Thoracic aorta (tissue), 2 donors: ENCODE measurements at regions not wholly inside any gene's neighbourhood (a gene's known extent, or its start where the extent isn't known, plus 50 kb on each side); places are given as distances from the start of the nearest gene placed in this dataset.

Source experiments
- ATAC-seq: fragments of 150-250 bp; one replicate; pipeline ENCODE4 v1.8.0; 2017; ENCODE audit warnings: low read depth; ENCODE audit not compliant: insufficient number of reproducible peaks, low FRiP score
- DNase-seq: peaks from one replicate; pipeline ENCODE4 v3.0.0-alpha.2; 2020; ENCODE audit warnings: low spot score
- H3K27ac ChIP-seq, 2 donors: fragments of 200-600 bp; sonication (generic); 1 replicate in 1 of 2; 2 replicates in 1 of 2; pipeline ENCODE4 v1.5.1; 2016; ENCODE audit warnings: mild to moderate bottlenecking in 2 of 2, moderate library complexity in 2 of 2
- H3K27me3 ChIP-seq: fragments of 200-600 bp; sonication (generic); replicated peaks from 2 replicates; pipeline ENCODE4 v1.6.0; 2016; ENCODE audit warnings: mild to moderate bottlenecking; ENCODE audit not compliant: insufficient read depth
- H3K36me3 ChIP-seq: fragments of 200-600 bp; sonication (generic); one replicate; pipeline ENCODE4 v1.5.1; 2016
- H3K4me1 ChIP-seq, 2 donors: fragments of 200-600 bp; sonication (generic); 1 replicate in 1 of 2; 2 replicates in 1 of 2; pipeline versions ENCODE4 v1.5.1 to v1.6.0; 2016; ENCODE audit warnings: low read depth in 2 of 2, mild to moderate bottlenecking in 1 of 2; ENCODE audit not compliant: control insufficient read depth in 1 of 2
- H3K4me3 ChIP-seq: fragments of 200-600 bp; sonication (generic); 2 replicates; pipeline ENCODE4 v1.5.1; 2016; ENCODE audit warnings: mild to moderate bottlenecking
- H3K9me3 ChIP-seq: fragments of 200-600 bp; sonication (generic); 2 replicates; pipeline ENCODE4 v1.5.1; 2016
- CTCF ChIP-seq: fragments of 200-600 bp; sonication (generic); IDR thresholded peaks from one replicate; pipeline ENCODE4 v1.5.1; 2019; ENCODE audit warnings: antibody characterized with exemption

DNA sequence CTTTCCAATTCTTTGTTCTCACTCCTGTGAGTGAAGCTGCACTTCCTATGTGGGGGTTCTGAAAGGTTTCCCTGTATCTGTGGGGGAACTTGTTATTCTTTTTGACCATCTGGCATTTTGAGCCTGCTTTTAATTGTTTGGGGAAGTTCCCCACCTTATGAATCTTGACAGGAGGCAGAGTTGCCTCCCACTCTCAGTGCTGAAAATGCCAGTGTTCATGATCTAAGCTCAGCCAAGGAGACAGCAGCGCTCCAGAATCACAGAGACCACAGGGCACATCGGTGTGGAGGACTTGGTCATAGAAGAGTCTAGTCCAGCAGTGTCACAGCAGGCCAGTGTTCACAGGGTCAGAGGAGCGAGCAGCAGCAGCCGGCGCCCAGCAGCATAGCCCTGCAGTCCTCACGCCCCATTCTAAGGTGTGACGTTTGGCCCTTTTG lies 63.8 kb upstream of the PRDX6 start:
- Histone ChIP-seq H3K27me3 (no peaks in the 10 kb centered on the region), H3K36me3 (peaks cover 2% of the 10 kb centered on the region), H3K4me1 (peaks cover 0 to 7% of the 10 kb centered on the region in 2 donors), H3K4me3 (no peak overlapping the region), H3K9me3 (no peaks in the 10 kb centered on the region), H3K27ac (no peak overlapping the region)
- no peak for ATAC-seq
- no peak for TF ChIP-seq CTCF
- DNase-seq: no peak

DNA sequence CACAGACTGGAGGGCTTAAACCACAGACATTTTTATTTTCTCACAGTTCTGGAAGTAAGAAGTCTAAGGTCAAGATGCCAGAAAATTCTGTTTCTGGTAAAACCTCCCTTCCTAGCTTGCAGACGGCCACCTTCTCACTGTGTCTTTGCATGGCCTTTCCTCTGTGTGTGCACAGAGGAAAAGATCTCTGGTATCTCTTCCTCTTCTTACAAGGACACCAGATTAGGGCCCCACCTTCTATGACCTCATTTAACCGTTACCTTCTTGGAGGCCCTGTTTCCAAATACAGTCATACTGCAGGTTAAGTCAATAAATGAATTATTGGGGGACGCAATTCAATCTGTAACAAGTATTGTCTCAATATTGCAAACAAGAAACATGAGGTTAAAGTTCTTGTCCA lies 63.0 kb upstream of the PRDX6 start:
- no peaks in the 10 kb centered on the region for H3K27me3 ChIP-seq
- H3K4me3 ChIP-seq: no peak overlapping the region
- DNase-seq (no peak), ATAC-seq (no peak)
- no peaks in the 10 kb centered on the region for H3K9me3 ChIP-seq
- H3K4me1 ChIP-seq: peaks cover 0 to 5% of the 10 kb centered on the region in 2 donors
- no peak for TF ChIP-seq CTCF
- no peak overlapping the region for H3K27ac ChIP-seq
- H3K36me3 ChIP-seq: peaks cover 2% of the 10 kb centered on the region

- Histone ChIP-seq H3K27me3 (no peaks in the 10 kb centered on the region), H3K4me3 (no peak overlapping the region), H3K27ac (no peak overlapping the region), H3K36me3 (peaks cover 2% of the 10 kb centered on the region), H3K9me3 (no peaks in the 10 kb centered on the region), H3K4me1 (peaks cover 0 to 2% of the 10 kb centered on the region in 2 donors)
- ATAC-seq: no peak
- TF ChIP-seq CTCF: no peak
- no peak for DNase-seq
These were observed 62.5 kb upstream of the PRDX6 start for GRCh38 chr1:173414539-173415226.

DNA sequence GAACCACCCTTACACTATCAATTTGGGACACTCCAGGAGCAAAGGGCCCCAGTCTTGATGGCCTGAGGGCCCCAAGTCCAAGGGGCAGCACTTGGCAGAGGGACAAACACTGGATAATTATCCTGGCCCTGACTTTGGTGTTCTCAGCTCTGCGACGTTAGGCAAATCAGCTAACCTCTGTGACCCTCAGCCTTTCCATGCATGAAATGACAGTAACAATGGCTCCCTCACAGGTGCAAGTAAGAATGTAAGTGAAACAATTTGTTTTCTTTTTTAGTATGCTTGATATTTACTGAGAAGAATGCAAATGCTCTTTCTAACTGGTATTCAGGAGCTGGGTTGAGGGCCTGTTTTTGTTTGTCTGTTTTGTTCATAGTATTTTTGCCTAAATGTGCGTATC lies 61.6 kb upstream of the PRDX6 start:
- Histone ChIP-seq H3K36me3 (peaks cover 2% of the 10 kb centered on the region), H3K27me3 (no peaks in the 10 kb centered on the region), H3K4me3 (no peak overlapping the region), H3K4me1 (peaks cover 0 to 4% of the 10 kb centered on the region in 2 donors), H3K9me3 (no peaks in the 10 kb centered on the region), H3K27ac (no peak overlapping the region)
- DNase-seq (no peak), ATAC-seq (no peak)
- TF ChIP-seq CTCF: no peak

DNA sequence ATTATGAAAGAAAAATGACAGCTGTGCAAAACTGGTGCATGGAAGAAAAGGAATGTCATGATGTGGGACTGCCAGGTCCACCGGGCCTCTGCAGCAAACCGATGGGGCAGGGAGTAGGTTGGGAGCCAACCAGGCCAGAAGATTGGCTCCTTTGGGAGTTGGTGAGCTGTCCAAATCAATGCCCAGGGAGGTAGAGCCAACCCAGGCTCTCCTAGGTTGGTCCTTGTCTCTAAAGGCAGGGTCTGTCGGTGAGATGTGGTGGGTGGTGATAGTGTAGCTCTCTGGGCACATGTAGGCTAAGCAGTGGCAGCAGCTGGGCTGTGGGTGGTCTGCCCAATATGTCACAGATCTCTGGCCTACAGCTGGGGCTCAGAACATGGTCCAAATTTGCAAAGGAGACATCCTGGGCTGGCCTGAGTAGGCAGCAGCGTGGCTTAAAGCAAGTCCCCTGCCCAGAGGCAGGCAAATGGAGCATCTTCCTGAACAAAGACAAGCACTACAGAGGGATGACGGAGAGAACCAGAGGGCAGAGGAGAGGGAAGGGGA lies 61.2 kb upstream of the PRDX6 start:
- peaks cover 2% of the 10 kb centered on the region for H3K36me3 ChIP-seq
- H3K9me3 ChIP-seq: no peaks in the 10 kb centered on the region
- TF ChIP-seq CTCF: no peak
- H3K27me3 ChIP-seq: no peaks in the 10 kb centered on the region
- no peak overlapping the region for H3K4me3 ChIP-seq
- H3K4me1 ChIP-seq: peaks cover 0 to 4% of the 10 kb centered on the region in 2 donors
- DNase-seq (no peak), ATAC-seq (no peak)
- H3K27ac ChIP-seq: no peak overlapping the region
